HG03378 (cell line): ENCODE measurements at regions not wholly inside any gene's neighbourhood (a gene's known extent, or its start where the extent isn't known, plus 50 kb on each side); places are given as distances from the start of the nearest gene placed in this dataset.
A peak's percentile ranks its signal among the peaks of the same experiment; 100 is the strongest.
"Not testable (repeated sequence)": the region's sequence is repeated elsewhere in the genome, so short reads cannot be mapped to it uniquely, and the experiment has no call there.

ENCODE experiments used
- ATAC-seq: cut with Tn5 transposase; IDR thresholded peaks from one replicate; pipeline ENCODE4 v1.9.1; 2021; ENCODE audit warnings: mild to moderate bottlenecking, moderate library complexity; ENCODE audit not compliant: unreplicated experiment

- no peak for ATAC-seq
These were observed 91.9 kb upstream of the BCL2L14 start for GRCh38 chr12:11978726-11979384.

- no peak for ATAC-seq
These were observed 90.6 kb upstream of the BCL2L14 start for GRCh38 chr12:11980115-11980514.

GRCh38 chr12:11981121-11981733, 89.5 kb upstream of the BCL2L14 start:
- ATAC-seq, result peak; percentile 96

GRCh38 chr12:11984417-11984816, 86.3 kb upstream of the BCL2L14 start:
- ATAC-seq, result no peak

- ATAC-seq, result no peak
These were observed 84.6 kb upstream of the BCL2L14 start for GRCh38 chr12:11986165-11986564.

GRCh38 chr12:11987901-11988300, 82.8 kb upstream of the BCL2L14 start:
- ATAC-seq, result no peak

- ATAC-seq, result no peak
These were observed 79.1 kb upstream of the BCL2L14 start for GRCh38 chr12:11991604-11992003.

- no peak for ATAC-seq
These were observed 78.2 kb upstream of the BCL2L14 start for GRCh38 chr12:11992515-11992914.

- ATAC-seq, result not testable (repeated sequence)
These were observed 72.3 kb upstream of the BCL2L14 start for GRCh38 chr12:11998307-11998943.

GRCh38 chr12:11998944-11999315, 71.8 kb upstream of the BCL2L14 start:
- ATAC-seq, result no peak

- ATAC-seq, result no peak
These were observed 67.1 kb upstream of the BCL2L14 start for GRCh38 chr12:12003609-12004008.

GRCh38 chr12:12004524-12004923, 66.2 kb upstream of the BCL2L14 start:
- no peak for ATAC-seq

GRCh38 chr12:12007001-12007712, 63.6 kb upstream of the BCL2L14 start:
- peak; percentile 32 for ATAC-seq

- no peak for ATAC-seq
These were observed 63.0 kb upstream of the BCL2L14 start for GRCh38 chr12:12007713-12008231.

GRCh38 chr12:12008232-12008850, 62.4 kb upstream of the BCL2L14 start:
- no peak for ATAC-seq

GRCh38 chr12:12008931-12009611, 61.7 kb upstream of the BCL2L14 start:
- ATAC-seq, result peak; percentile 60

- ATAC-seq, result not testable (repeated sequence)
These were observed 60.9 kb upstream of the BCL2L14 start for GRCh38 chr12:12009749-12010276.

GRCh38 chr12:12010277-12011039, 60.3 kb upstream of the BCL2L14 start:
- peak; percentile 54 for ATAC-seq

GRCh38 chr12:12011880-12012260, 58.9 kb upstream of the BCL2L14 start:
- no peak for ATAC-seq
